SK-N-SH (cell line): ENCODE measurements at regions not wholly inside any gene's neighbourhood (a gene's known extent, or its start where the extent isn't known, plus 50 kb on each side); places are given as distances from the start of the nearest gene placed in this dataset.

ENCODE experiments used
- CTCF ChIA-PET: fragments of 300-600, 350-600 bp; formaldehyde crosslinking; extraction: SDS; loops from one replicate; lab custom pipeline; 2021; lab: Yijun Ruan, JAX
- POLR2A ChIA-PET: fragments of 350-600 bp; sonication (Branson Sonifier 250); formaldehyde crosslinking; extraction: SDS; loops from one replicate; lab custom pipeline; 2020; ENCODE audit warnings: antibody characterized with exemption, inconsistent platforms; lab: Yijun Ruan, JAX
- DNase-seq: peaks from one replicate; pipeline ENCODE4 v3.0.0; 2012
- H2AFZ ChIP-seq: fragments of 200-600 bp; sonication (generic); 2 replicates; pipeline ENCODE4 v1.8.1; 2016; ENCODE audit warnings: antibody characterized with exemption, mild to moderate bottlenecking, low read depth
- H3F3A ChIP-seq: fragments of 200-600 bp; sonication (generic); replicated peaks from 2 replicates; pipeline ENCODE3; 2016; ENCODE audit warnings: antibody characterized with exemption, mild to moderate bottlenecking; ENCODE audit not compliant: insufficient read depth
- H3K27ac ChIP-seq, 2 experiments: fragments of 200-500 bp in 1 of 2; fragments of 200-600 bp in 1 of 2; sonication (Bioruptor generic) in 1 of 2; sonication (generic), shearing (Covaris generic) in 1 of 2; 2 replicates each; pipeline versions ENCODE4 v1.5.1 to v1.6.1; 2014 to 2016; ENCODE audit warnings: low read depth in 2 of 2, inconsistent platforms in 1 of 2, low read length in 1 of 2, mild to moderate bottlenecking in 1 of 2, mixed read lengths in 1 of 2
- H3K27me3 ChIP-seq: fragments of 200-600 bp; sonication (generic), shearing (Covaris generic); 2 replicates; pipeline ENCODE4 v1.6.1; 2016; ENCODE audit warnings: mixed run types; ENCODE audit not compliant: insufficient read depth
- H3K36me3 ChIP-seq, 2 experiments: fragments of 200-500 bp in 1 of 2; fragments of 200-600 bp in 1 of 2; sonication (Bioruptor generic) in 1 of 2; sonication (generic) in 1 of 2; replicated peaks in 1 of 2; 2 replicates each; pipeline versions ENCODE3 to v1.5.1; 2014 to 2016; ENCODE audit warnings: low read length in 1 of 2, mild to moderate bottlenecking in 1 of 2; ENCODE audit not compliant: insufficient read depth in 2 of 2, control insufficient read depth in 1 of 2
- H3K4me1 ChIP-seq, 2 experiments: fragments of 200-500 bp in 1 of 2; fragments of 200-600 bp in 1 of 2; sonication (Bioruptor generic) in 1 of 2; sonication (generic), shearing (Covaris generic) in 1 of 2; 2 replicates each; pipeline versions ENCODE4 v1.5.1 to v1.6.1; 2014 to 2016; ENCODE audit warnings: low read depth in 1 of 2, low read length in 1 of 2, mixed run types in 1 of 2; ENCODE audit not compliant: insufficient read depth in 2 of 2, control insufficient read depth in 1 of 2
- H3K4me2 ChIP-seq: fragments of 200-600 bp; sonication (generic), shearing (Covaris generic); 2 replicates; pipeline ENCODE4 v1.6.1; 2017; ENCODE audit warnings: mixed run types
- H3K4me3 ChIP-seq, 2 experiments: fragments of 200-500 bp in 1 of 2; fragments of 200-600 bp in 1 of 2; sonication (Bioruptor generic) in 1 of 2; sonication (generic), shearing (Covaris generic) in 1 of 2; 2 replicates each; pipeline versions ENCODE4 v1.5.1 to v1.8.1; 2014 to 2016; ENCODE audit warnings: low read depth in 2 of 2, inconsistent platforms in 1 of 2, low read length in 1 of 2, mild to moderate bottlenecking in 1 of 2, mixed read lengths in 1 of 2, moderate library complexity in 1 of 2
- H3K79me2 ChIP-seq: fragments of 200-600 bp; sonication (generic); 2 replicates; pipeline ENCODE4 v1.8.1; 2017; ENCODE audit warnings: mild to moderate bottlenecking; ENCODE audit not compliant: insufficient read depth
- H3K9ac ChIP-seq: fragments of 200-600 bp; sonication (generic); 2 replicates; pipeline ENCODE4 v1.6.1; 2017; ENCODE audit warnings: mixed run types
- H3K9me2 ChIP-seq: fragments of 200-600 bp; sonication (generic); 2 replicates; pipeline ENCODE4 v1.6.1; 2017; ENCODE audit warnings: mixed run types
- H3K9me3 ChIP-seq: fragments of 200-600 bp; sonication (generic); 2 replicates; pipeline ENCODE4 v1.6.1; 2017; ENCODE audit warnings: mixed run types, mild to moderate bottlenecking, moderate library complexity
- H4K20me1 ChIP-seq: fragments of 200-600 bp; sonication (generic); 2 replicates; pipeline ENCODE4 v1.6.1; 2017; ENCODE audit warnings: mild to moderate bottlenecking, mixed run types; ENCODE audit not compliant: insufficient read depth
- EZH2phosphoT487 ChIP-seq: fragments of 200-600 bp; sonication (generic); IDR thresholded peaks from 2 replicates; pipeline ENCODE4 v1.6.1; 2017; ENCODE audit warnings: low read depth, mixed run types, mild to moderate bottlenecking, antibody characterized with exemption, moderate library complexity, borderline replicate concordance
- FOSL2 ChIP-seq: IDR thresholded peaks from 2 replicates; pipeline ENCODE4 v1.4.0; 2012; ENCODE audit warnings: low read depth, mild to moderate bottlenecking, moderate library complexity, borderline replicate concordance
- GATA2 ChIP-seq: sonication (generic); formaldehyde crosslinking; IDR thresholded peaks from 2 replicates; pipeline ENCODE4 v1.5.0; 2020; ENCODE audit warnings: mild to moderate bottlenecking, missing genetic modification reagents
- JUND ChIP-seq: IDR thresholded peaks from 2 replicates; pipeline ENCODE4 v1.4.0; 2012
- NFIC ChIP-seq: IDR thresholded peaks from 2 replicates; pipeline ENCODE4 v1.4.0; 2012; ENCODE audit warnings: borderline replicate concordance
- POLR2AphosphoS5 ChIP-seq: IDR thresholded peaks from 2 replicates; pipeline ENCODE4 v1.6.1; 2012; ENCODE audit warnings: low read depth, low read length
- RAD21 ChIP-seq: IDR thresholded peaks from 2 replicates; pipeline ENCODE4 v1.6.1; 2012; ENCODE audit warnings: mild to moderate bottlenecking, low read length
- RXRA ChIP-seq: IDR thresholded peaks from 2 replicates; pipeline ENCODE4 v1.4.0; 2012; ENCODE audit warnings: low read depth, mild to moderate bottlenecking, borderline replicate concordance
- SIN3A ChIP-seq: IDR thresholded peaks from 2 replicates; pipeline ENCODE4 v1.6.1; 2012; ENCODE audit warnings: low read depth, mild to moderate bottlenecking, low read length, moderate library complexity, borderline replicate concordance
- TAF1 ChIP-seq: IDR thresholded peaks from 2 replicates; pipeline ENCODE4 v1.6.1; 2012; ENCODE audit warnings: low read depth, mild to moderate bottlenecking, low read length, moderate library complexity, borderline replicate concordance
- TCF12 ChIP-seq: IDR thresholded peaks from 2 replicates; pipeline ENCODE4 v1.4.0; 2012
- WGBS: methylation state at CpG from one replicate; pipeline ENCODE4 v1.1.6; 2017; ENCODE audit warnings: low lambda C conversion rate; 5-methylcytosine and 5-hydroxymethylcytosine counted together
- TF ChIP-seq, protein P1 (sequence below): IDR thresholded peaks from 2 replicates; pipeline ENCODE4 v1.4.0; 2012; ENCODE audit warnings: low read depth, borderline replicate concordance
- TF ChIP-seq, protein P2 (sequence below): IDR thresholded peaks from 2 replicates; pipeline ENCODE4; 2012
- TF ChIP-seq, protein P3 (sequence below): fragments of 200-600 bp; sonication (generic); IDR thresholded peaks from 2 replicates; pipeline ENCODE4 v1.6.1; 2017; ENCODE audit warnings: antibody characterized with exemption, mild to moderate bottlenecking, moderate library complexity
- TF ChIP-seq, protein P4 (sequence below): IDR thresholded peaks from 2 replicates; pipeline ENCODE4 v1.4.0; 2012; ENCODE audit warnings: low read depth

DNA sequence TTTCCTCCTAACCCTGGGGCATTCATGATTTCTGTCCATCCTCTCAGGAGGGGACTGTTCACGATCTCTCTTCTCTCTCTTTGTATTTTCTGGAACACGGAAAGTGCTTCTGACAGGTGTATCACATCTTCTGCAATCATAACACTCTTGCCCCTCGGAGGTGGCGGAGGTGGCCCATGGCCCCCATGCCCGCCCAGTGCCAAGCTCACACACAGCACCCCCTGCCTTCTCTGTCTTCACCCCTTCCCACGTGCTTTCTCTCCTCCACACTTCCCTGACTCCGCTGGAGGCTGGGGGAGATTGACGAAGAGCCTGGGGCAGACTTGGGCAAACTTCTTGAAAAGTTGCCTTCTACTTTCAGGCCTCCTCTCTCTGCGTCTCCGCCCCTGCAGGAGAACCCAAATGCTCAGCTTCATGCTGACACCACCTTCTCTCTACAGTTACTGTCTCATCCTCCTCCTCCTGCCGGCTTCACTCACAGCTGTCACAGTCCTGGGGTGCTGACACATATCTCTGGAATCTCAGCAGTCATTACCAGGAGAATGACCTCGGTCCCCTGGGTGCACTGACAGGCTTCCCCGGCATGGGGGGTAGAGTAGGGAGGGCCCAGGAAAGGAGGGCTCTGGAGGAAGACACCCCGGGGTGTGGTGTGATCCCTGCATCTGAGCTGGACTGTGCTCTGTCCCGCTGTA lies 127.1 kb downstream of the ENGASE start:
- TF ChIP-seq JUND (no peak), POLR2AphosphoS5 (no peak)
- TF ChIP-seq, protein P1, sequence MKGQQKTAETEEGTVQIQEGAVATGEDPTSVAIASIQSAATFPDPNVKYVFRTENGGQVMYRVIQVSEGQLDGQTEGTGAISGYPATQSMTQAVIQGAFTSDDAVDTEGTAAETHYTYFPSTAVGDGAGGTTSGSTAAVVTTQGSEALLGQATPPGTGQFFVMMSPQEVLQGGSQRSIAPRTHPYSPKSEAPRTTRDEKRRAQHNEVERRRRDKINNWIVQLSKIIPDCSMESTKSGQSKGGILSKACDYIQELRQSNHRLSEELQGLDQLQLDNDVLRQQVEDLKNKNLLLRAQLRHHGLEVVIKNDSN = no peak
- peaks cover 0 to 12% of the 10 kb centered on the region in 2 experiments; a peak in 1 of 4 replicates for H3K4me1 ChIP-seq
- no peaks in the 10 kb centered on the region for H3F3A ChIP-seq
- ChIA-PET POLR2A (no interaction called here), CTCF (interaction anchor here (0.6 to 25.7 kb wide), 11 partner anchors 13 to 481 kb away, joined by 3 to 1340 read pairs (median 4); no protein-coding TSS in a partner anchor)
- H3K4me2 ChIP-seq = no peak overlapping the region
- no peak overlapping the region for H3K9ac ChIP-seq
- H3K9me3 ChIP-seq = no peaks in the 10 kb centered on the region
- no peak for DNase-seq
- no peak overlapping the region for H3K4me3 ChIP-seq
- H3K36me3 ChIP-seq = no peaks in the 10 kb centered on the region
- H3K27me3 ChIP-seq = peaks cover 38% of the 10 kb centered on the region
- H3K9me2 ChIP-seq = no peaks in the 10 kb centered on the region
- no peak overlapping the region for H2AFZ ChIP-seq
- H3K27ac ChIP-seq = no peak overlapping the region
- H3K79me2 ChIP-seq = no peaks in the 10 kb centered on the region
- WGBS = 41% methylated on average over 15 of the region's 15 CpGs
- H4K20me1 ChIP-seq = no peaks in the 10 kb centered on the region

DNA sequence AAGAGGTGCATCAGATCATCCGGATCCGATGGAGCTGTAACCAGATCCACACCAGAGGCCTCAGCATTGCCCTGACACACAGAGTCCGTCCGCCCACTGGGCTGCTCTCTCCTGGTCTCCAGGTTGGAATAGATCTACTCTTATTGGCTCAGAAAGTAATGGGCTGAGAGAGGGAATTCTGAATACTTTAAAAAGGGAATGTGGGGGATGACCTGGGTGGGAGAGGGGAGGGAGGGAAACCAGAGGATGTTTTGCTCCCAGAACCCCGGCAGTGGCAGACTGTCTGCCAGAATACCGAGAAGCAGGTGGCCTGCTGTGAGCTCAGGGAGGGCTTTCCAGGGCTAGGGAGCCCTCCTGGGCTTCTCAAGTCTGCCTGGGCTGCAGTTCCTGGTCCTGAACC lies 126.5 kb downstream of the ENGASE start:
- WGBS = 53% methylated on average over 6 of the region's 6 CpGs
- H3K79me2 ChIP-seq = no peaks in the 10 kb centered on the region
- peaks cover 0 to 12% of the 10 kb centered on the region in 2 experiments; a peak in 1 of 4 replicates for H3K4me1 ChIP-seq
- H3K4me3 ChIP-seq = no peak overlapping the region
- no peak for DNase-seq
- no peaks in the 10 kb centered on the region for H3F3A ChIP-seq
- H4K20me1 ChIP-seq = no peaks in the 10 kb centered on the region
- H3K27ac ChIP-seq = no peak overlapping the region
- ChIA-PET CTCF (interaction anchor here (1.0 to 25.7 kb wide), 5 partner anchors 13 to 194 kb away, joined by 3 to 1340 read pairs (median 9); no protein-coding TSS in a partner anchor), POLR2A (no interaction called here)
- H3K9me2 ChIP-seq = no peaks in the 10 kb centered on the region
- no peak for TF ChIP-seq EZH2phosphoT487
- TF ChIP-seq NFIC = no peak
- TF ChIP-seq TAF1 = no peak
- TF ChIP-seq, protein P2, sequence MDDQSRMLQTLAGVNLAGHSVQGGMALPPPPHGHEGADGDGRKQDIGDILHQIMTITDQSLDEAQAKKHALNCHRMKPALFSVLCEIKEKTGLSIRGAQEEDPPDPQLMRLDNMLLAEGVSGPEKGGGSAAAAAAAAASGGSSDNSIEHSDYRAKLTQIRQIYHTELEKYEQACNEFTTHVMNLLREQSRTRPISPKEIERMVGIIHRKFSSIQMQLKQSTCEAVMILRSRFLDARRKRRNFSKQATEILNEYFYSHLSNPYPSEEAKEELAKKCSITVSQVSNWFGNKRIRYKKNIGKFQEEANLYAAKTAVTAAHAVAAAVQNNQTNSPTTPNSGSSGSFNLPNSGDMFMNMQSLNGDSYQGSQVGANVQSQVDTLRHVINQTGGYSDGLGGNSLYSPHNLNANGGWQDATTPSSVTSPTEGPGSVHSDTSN = no peak
- TF ChIP-seq, protein P3, sequence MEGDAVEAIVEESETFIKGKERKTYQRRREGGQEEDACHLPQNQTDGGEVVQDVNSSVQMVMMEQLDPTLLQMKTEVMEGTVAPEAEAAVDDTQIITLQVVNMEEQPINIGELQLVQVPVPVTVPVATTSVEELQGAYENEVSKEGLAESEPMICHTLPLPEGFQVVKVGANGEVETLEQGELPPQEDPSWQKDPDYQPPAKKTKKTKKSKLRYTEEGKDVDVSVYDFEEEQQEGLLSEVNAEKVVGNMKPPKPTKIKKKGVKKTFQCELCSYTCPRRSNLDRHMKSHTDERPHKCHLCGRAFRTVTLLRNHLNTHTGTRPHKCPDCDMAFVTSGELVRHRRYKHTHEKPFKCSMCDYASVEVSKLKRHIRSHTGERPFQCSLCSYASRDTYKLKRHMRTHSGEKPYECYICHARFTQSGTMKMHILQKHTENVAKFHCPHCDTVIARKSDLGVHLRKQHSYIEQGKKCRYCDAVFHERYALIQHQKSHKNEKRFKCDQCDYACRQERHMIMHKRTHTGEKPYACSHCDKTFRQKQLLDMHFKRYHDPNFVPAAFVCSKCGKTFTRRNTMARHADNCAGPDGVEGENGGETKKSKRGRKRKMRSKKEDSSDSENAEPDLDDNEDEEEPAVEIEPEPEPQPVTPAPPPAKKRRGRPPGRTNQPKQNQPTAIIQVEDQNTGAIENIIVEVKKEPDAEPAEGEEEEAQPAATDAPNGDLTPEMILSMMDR = no peak
- no peak for TF ChIP-seq RAD21
- no peak for TF ChIP-seq FOSL2
- no peak for TF ChIP-seq RXRA
- TF ChIP-seq GATA2 = no peak
- TF ChIP-seq, protein P4, sequence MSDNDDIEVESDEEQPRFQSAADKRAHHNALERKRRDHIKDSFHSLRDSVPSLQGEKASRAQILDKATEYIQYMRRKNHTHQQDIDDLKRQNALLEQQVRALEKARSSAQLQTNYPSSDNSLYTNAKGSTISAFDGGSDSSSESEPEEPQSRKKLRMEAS = no peak
- no peak for TF ChIP-seq SIN3A
- no peak for TF ChIP-seq TCF12
- H2AFZ ChIP-seq = no peak overlapping the region
- H3K27me3 ChIP-seq = peaks cover 32% of the 10 kb centered on the region
- no peak overlapping the region for H3K4me2 ChIP-seq
- H3K9ac ChIP-seq = no peak overlapping the region
- no peaks in the 10 kb centered on the region for H3K36me3 ChIP-seq
- no peaks in the 10 kb centered on the region for H3K9me3 ChIP-seq
